ENCODE measurements at regions not wholly inside any gene's neighbourhood (a gene's known extent, or its start where the extent isn't known, plus 50 kb on each side); places are given as distances from the start of the nearest gene placed in this dataset.

DNA sequence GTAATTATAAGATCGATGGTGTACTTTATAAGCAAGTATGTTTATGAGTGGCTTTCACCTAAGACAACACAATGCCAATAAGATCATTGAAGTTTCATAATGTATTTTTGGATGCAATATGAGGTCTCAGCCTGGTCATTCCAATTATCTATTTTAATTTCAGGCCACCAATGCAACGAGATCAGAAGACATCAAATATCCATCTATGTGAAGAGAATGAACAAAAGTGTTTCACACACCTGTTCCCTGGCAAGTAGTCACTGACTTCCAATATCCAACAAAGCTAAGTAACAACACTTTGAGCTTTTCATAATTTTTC, 53.6 kb upstream of the TMCO5A start:
- no peaks in the 10 kb centered on the region for H3K27me3 ChIP-seq
- intact Hi-C loops (cut with DNase I): loop anchor here (10.0 kb wide), 1 partner anchor 996 kb away; no protein-coding TSS in a partner anchor
- 16 to 40% methylated on average over 2 of the region's 2 CpGs for WGBS, 2 donors

DNA sequence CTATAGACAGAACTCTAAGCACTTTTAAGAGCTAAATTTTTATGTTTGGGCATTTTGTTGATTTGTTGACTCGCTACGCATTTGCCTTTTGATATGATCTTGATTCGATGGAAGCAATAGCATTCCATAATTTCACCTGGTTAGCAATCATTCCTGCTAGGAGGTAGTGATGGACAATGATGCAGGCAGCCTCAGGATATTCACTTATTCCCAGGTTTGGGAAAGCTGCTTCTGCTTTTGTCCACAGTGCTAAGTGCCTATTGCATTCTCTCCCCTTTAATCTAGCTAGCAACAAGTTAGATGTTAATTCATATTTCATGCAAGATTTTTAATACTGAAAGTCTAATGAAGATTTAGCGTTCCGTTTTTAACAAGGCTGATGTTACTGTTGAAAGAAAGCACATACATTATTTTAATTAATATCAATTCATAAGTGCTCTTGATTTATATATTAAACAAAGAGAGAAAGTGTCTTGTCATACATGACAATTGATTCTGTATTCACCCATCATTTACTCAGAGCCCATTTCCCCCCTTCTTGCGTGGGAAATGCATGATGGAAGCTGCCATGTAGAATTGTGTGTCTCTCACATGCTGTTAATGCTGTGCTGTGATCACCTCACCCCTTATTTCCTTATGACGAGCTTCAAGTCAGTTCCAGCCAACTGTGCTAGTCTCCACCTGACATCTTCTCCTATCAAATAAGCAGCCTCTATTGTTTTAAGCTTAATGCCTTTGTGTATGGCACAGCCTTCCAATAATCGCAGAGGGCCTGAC, 53.0 kb upstream of the TMCO5A start:
- Histone ChIP-seq H3K27ac (no peak overlapping the region), H3K27me3 (no peaks in the 10 kb centered on the region), H3K9me3 (no peaks in the 10 kb centered on the region), H3K4me1 (peaks cover 0 to 32% (median 24%) of the 10 kb centered on the region in 4 donors), H3K4me3 (no peak overlapping the region), H3K36me3 (no peaks in the 10 kb centered on the region)
- TF ChIP-seq POLR2AphosphoS5 (IDR thresholded peaks at IDR 0.05) (no peak), POLR2A (IDR thresholded peaks at IDR 0.05) (no peak), EP300 (IDR thresholded peaks at IDR 0.05) (no peak)
- TF ChIP-seq, protein P1, sequence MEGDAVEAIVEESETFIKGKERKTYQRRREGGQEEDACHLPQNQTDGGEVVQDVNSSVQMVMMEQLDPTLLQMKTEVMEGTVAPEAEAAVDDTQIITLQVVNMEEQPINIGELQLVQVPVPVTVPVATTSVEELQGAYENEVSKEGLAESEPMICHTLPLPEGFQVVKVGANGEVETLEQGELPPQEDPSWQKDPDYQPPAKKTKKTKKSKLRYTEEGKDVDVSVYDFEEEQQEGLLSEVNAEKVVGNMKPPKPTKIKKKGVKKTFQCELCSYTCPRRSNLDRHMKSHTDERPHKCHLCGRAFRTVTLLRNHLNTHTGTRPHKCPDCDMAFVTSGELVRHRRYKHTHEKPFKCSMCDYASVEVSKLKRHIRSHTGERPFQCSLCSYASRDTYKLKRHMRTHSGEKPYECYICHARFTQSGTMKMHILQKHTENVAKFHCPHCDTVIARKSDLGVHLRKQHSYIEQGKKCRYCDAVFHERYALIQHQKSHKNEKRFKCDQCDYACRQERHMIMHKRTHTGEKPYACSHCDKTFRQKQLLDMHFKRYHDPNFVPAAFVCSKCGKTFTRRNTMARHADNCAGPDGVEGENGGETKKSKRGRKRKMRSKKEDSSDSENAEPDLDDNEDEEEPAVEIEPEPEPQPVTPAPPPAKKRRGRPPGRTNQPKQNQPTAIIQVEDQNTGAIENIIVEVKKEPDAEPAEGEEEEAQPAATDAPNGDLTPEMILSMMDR (IDR thresholded peaks at IDR 0.05): no peak
- intact Hi-C loops (cut with DNase I): loop anchor here (10.0 kb wide), 1 partner anchor 997 kb away; no protein-coding TSS in a partner anchor
- 73 to 83% methylated on average over 8 of the region's 8 CpGs for WGBS, 2 donors
- DNase-seq: no peak

More for the DNA sequence above, 53.6 kb upstream of the TMCO5A start:
- no peak for DNase-seq
- no peaks in the 10 kb centered on the region for H3K36me3 ChIP-seq
- no peaks in the 10 kb centered on the region for H3K9me3 ChIP-seq
- no peak for TF ChIP-seq POLR2AphosphoS5 (IDR thresholded peaks at IDR 0.05)
- no peak for TF ChIP-seq EP300 (IDR thresholded peaks at IDR 0.05)
- TF ChIP-seq POLR2A (IDR thresholded peaks at IDR 0.05): no peak
- TF ChIP-seq, protein P1 (IDR thresholded peaks at IDR 0.05): no peak
- no peak overlapping the region for H3K4me3 ChIP-seq
- peaks cover 0 to 32% (median 24%) of the 10 kb centered on the region in 4 donors for H3K4me1 ChIP-seq
- no peak overlapping the region for H3K27ac ChIP-seq

- intact Hi-C loops (cut with DNase I): loop anchor here (10.0 kb wide), 1 partner anchor 998 kb away; no protein-coding TSS in a partner anchor
- TF ChIP-seq POLR2A (IDR thresholded peaks at IDR 0.05) (no peak), POLR2AphosphoS5 (IDR thresholded peaks at IDR 0.05) (no peak), EP300 (IDR thresholded peaks at IDR 0.05) (no peak)
- TF ChIP-seq, protein P1 (IDR thresholded peaks at IDR 0.05): no peak
- H3K4me1 ChIP-seq: peaks cover 0 to 25% (median 20%) of the 10 kb centered on the region in 4 donors
- no peak for DNase-seq
- H3K27me3 ChIP-seq: no peaks in the 10 kb centered on the region
- no peaks in the 10 kb centered on the region for H3K36me3 ChIP-seq
- WGBS, 2 donors: 57 to 68% methylated on average over 2 of the region's 2 CpGs
- no peaks in the 10 kb centered on the region for H3K9me3 ChIP-seq
- no peak overlapping the region for H3K27ac ChIP-seq
- H3K4me3 ChIP-seq: no peak overlapping the region
Measured at GRCh38 chr15:37882640-37883039, 51.8 kb upstream of the TMCO5A start.

Small RNA genes in the stretch of these regions (small RNA-seq; reads per million reads assigned to genes)
- 0 reads per million in 3 donors for gene RF00017
